Activated B cell treated with CpG ODN at 0.5 μM for 24 hours (primary cell): ENCODE measurements at regions not wholly inside any gene's neighbourhood (a gene's known extent, or its start where the extent isn't known, plus 50 kb on each side); places are given as distances from the start of the nearest gene placed in this dataset.

Source experiments
- ATAC-seq: fragments of 200-7000 bp; cut with Tn5 transposase; one replicate; pipeline ENCODE4 v1.10.0; 2021; ENCODE audit warnings: low read depth, mild to moderate bottlenecking, moderate library complexity
- CTCF ChIA-PET: fragments of 350-600 bp; sonication (Branson Sonifier 250); formaldehyde crosslinking; loops from one replicate; lab custom pipeline; 2021; ENCODE audit warnings: antibody characterized with exemption; lab: Charles Lee
- POLR2A ChIA-PET: fragments of 350-600 bp; sonication (Branson Sonifier 250); formaldehyde crosslinking; loops from one replicate; lab custom pipeline; 2021; ENCODE audit warnings: antibody characterized with exemption; lab: Charles Lee
- DNase-seq: peaks from one replicate; pipeline ENCODE4 v3.0.0; 2022
- H3K27ac Mint-ChIP-seq: one replicate; pipeline ENCODE4 v1.8.0; 2020; ENCODE audit warnings: mixed read lengths
- H3K27me3 Mint-ChIP-seq: one replicate; pipeline ENCODE4 v1.8.0; 2021; ENCODE audit warnings: mixed read lengths
- H3K36me3 Mint-ChIP-seq: one replicate; pipeline ENCODE4 v1.8.0; 2021; ENCODE audit warnings: low read depth, mixed read lengths
- H3K4me1 Mint-ChIP-seq: one replicate; pipeline ENCODE4 v1.8.0; 2021; ENCODE audit warnings: mixed read lengths
- H3K4me3 Mint-ChIP-seq: one replicate; pipeline ENCODE4 v1.8.0; 2020; ENCODE audit warnings: mild to moderate bottlenecking, mixed read lengths
- H3K9me3 Mint-ChIP-seq: one replicate; pipeline ENCODE4 v1.8.0; 2020; ENCODE audit warnings: mixed read lengths
- intact Hi-C: fragments of 100-400 bp; cut with micrococcal nuclease; formaldehyde crosslinking; loops from one replicate; pipeline ENCODE4 v1.15.1; 2024
- TF ChIP-seq, protein P1 (sequence below): fragments of 200-600 bp; IDR thresholded peaks from one replicate; pipeline ENCODE4 v1.8.0; 2022; ENCODE audit warnings: antibody characterized with exemption, mild to moderate bottlenecking

DNA sequence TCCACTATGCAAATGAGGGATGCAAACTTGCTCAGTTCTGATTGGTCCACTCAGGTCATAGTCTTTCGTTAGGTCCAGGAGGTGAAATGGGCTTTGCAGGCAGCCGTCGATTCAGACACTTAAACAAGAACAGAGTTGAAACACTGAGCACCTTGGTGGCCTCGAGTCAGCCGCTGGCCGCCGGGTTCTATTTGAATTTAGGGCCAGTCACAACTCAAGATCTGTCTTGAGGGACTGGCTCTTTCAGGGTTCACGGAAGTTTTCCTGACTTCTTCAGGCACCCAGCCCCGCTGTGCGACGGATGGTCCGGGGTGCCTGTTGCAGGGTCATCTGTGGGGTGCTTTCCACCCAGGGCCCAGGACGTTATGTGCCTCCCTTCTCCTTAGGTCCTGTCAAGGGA is 412.8 kb upstream of the IRX4 start:
- Mint-ChIP-seq H3K36me3 (no peaks in the 10 kb centered on the region), H3K27me3 (no peaks in the 10 kb centered on the region), H3K27ac (no peak overlapping the region), H3K4me3 (no peak overlapping the region), H3K4me1 (no peaks in the 10 kb centered on the region), H3K9me3 (no peaks in the 10 kb centered on the region)
- POLR2A ChIA-PET: no interaction called here
- TF ChIP-seq, protein P1, sequence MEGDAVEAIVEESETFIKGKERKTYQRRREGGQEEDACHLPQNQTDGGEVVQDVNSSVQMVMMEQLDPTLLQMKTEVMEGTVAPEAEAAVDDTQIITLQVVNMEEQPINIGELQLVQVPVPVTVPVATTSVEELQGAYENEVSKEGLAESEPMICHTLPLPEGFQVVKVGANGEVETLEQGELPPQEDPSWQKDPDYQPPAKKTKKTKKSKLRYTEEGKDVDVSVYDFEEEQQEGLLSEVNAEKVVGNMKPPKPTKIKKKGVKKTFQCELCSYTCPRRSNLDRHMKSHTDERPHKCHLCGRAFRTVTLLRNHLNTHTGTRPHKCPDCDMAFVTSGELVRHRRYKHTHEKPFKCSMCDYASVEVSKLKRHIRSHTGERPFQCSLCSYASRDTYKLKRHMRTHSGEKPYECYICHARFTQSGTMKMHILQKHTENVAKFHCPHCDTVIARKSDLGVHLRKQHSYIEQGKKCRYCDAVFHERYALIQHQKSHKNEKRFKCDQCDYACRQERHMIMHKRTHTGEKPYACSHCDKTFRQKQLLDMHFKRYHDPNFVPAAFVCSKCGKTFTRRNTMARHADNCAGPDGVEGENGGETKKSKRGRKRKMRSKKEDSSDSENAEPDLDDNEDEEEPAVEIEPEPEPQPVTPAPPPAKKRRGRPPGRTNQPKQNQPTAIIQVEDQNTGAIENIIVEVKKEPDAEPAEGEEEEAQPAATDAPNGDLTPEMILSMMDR: no peak
- DNase-seq (no peak), ATAC-seq (no peak)
- intact Hi-C loops: no loop called here
- CTCF ChIA-PET: no interaction called here

DNA sequence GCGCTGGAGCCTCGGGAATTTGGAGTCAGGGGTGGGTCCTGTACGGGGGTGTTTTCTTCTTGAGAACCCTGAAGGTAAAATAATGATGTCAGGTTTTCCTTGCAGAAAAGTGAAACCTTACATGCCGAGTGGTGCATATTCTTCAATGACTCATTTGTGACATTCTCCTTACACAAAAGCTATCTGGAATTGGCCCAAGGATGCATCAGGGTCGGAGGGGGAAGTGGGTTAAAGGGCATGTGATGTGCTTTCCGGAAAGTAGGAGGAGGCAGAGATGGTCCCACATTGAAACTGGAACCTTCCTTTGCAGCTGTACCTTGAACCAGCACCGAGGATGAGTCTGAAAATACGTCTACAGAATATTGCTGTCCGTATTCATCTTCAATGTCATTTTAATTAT is 411.2 kb upstream of the IRX4 start:
- TF ChIP-seq, protein P1: no peak
- Mint-ChIP-seq H3K4me1 (no peaks in the 10 kb centered on the region), H3K27me3 (no peaks in the 10 kb centered on the region), H3K4me3 (no peak overlapping the region), H3K27ac (no peak overlapping the region), H3K9me3 (no peaks in the 10 kb centered on the region), H3K36me3 (no peaks in the 10 kb centered on the region)
- intact Hi-C loops: no loop called here
- POLR2A ChIA-PET: no interaction called here
- no peak for DNase-seq
- ATAC-seq: no peak
- CTCF ChIA-PET: no interaction called here

DNA sequence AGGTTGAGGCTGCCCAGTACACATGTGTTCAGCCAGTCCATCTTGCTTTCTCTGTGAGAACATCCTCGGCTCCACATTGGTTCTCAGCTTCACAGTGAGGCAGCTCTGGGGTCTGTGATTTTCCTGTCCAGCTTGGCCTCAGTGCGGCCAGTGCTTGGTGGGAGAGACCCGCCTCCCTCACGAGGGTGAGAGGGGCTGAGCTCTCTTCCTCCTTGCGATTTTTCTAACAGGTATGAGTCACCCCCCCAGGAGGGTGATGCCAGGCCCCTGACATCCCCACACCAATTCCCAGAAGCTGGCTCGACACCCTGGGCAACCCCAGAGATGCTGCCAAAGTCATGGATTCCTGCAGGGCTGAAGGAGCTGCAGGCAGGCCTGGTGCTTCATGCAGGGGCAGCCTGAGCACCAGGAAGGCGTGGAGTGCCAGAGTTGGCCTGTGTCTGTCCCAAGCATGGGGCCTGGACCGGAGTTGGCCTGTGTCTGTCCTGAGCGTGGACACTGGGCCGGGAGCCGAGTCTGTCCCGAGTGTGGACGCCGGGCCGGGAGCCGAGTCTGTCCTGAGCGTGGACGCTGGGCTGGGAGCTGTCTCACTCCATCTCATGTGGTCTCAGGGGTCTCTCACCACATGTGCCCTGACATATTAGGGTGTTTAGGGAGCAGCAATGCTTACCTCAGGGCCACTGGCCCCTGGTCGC is 408.6 kb upstream of the IRX4 start:
- Mint-ChIP-seq H3K27me3 (no peaks in the 10 kb centered on the region), H3K27ac (no peak overlapping the region), H3K4me3 (no peak overlapping the region), H3K9me3 (no peaks in the 10 kb centered on the region), H3K36me3 (no peaks in the 10 kb centered on the region), H3K4me1 (no peaks in the 10 kb centered on the region)
- TF ChIP-seq, protein P1: no peak
- CTCF ChIA-PET: no interaction called here
- POLR2A ChIA-PET: no interaction called here
- ATAC-seq (no peak), DNase-seq (no peak)
- intact Hi-C loops: no loop called here

DNA sequence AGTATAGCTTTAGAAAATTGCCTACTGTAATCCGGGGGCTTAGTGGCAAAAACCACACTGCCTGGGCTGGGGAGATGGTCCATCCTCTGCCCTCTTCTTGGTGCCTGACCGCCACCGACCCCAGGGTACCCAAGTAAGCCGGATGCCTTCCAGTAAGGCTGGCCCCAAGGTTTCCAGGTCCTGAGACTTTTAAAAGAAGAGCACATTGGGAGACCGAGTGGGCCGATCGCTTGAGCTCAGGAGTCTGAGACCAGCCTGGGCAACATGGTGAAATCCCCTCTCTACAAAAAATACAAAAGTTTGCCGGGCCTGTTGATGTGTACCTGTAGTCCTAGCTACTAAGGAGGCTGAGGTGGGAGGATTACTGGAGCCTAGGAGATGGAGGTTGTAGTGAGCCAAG is 406.7 kb upstream of the IRX4 start:
- TF ChIP-seq, protein P1: no peak
- no peak overlapping the region for H3K4me3 Mint-ChIP-seq
- no peaks in the 10 kb centered on the region for H3K36me3 Mint-ChIP-seq
- no peaks in the 10 kb centered on the region for H3K9me3 Mint-ChIP-seq
- no peaks in the 10 kb centered on the region for H3K4me1 Mint-ChIP-seq
- ChIA-PET POLR2A (no interaction called here), CTCF (no interaction called here)
- no peak for ATAC-seq
- H3K27ac Mint-ChIP-seq: no peak overlapping the region
- DNase-seq: no peak
- intact Hi-C loops: no loop called here
- no peaks in the 10 kb centered on the region for H3K27me3 Mint-ChIP-seq

DNA sequence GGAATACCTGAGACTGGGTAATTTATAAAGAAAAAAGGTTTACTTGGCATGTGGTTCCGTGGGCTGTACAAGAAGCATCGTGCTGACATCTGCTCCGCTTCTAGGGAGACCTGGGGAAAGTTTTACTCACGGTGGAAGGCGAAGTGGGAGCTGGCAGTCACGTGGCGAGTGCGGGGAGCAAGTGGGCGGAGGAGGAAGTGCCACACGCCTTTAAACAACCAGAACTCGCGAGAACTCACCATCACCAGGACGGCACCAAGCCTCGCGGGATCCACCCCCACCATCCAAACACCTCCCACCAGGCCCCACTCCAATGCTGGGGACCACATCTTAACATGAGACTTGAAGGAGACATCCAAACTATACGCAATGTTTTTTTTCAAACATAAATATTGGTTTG is 406.2 kb upstream of the IRX4 start:
- POLR2A ChIA-PET: no interaction called here
- no peak for ATAC-seq
- TF ChIP-seq, protein P1: no peak

More for the DNA sequence above, 406.2 kb upstream of the IRX4 start:
- CTCF ChIA-PET: no interaction called here
- Mint-ChIP-seq H3K36me3 (no peaks in the 10 kb centered on the region), H3K4me3 (no peak overlapping the region), H3K27ac (no peak overlapping the region), H3K9me3 (no peaks in the 10 kb centered on the region), H3K4me1 (no peaks in the 10 kb centered on the region), H3K27me3 (no peaks in the 10 kb centered on the region)
- intact Hi-C loops: no loop called here
- DNase-seq: no peak
